ENCODE measurements at regions not wholly inside any gene's neighbourhood (a gene's known extent, or its start where the extent isn't known, plus 50 kb on each side); places are given as distances from the start of the nearest gene placed in this dataset.

DNA sequence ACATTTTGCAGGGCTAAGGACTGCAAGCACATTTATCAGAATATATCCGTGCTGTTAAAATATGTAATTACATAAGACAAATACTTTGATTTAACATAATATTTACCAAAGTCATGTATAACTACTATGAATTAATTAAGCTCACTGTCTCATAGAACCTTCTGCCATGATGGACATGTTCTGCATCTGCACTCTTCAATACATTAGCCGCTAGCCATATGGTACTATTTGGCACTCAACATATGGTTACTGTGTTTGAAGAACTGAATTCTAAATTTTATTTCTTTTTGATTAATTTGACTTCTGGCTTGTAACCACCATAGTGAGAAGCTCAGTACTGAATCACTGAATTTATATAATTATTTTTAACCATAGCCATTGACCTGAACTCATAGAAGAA lies 427.0 kb upstream of the TRAM1L1 start:
- H3K9me3 ChIP-seq: no peaks in the 10 kb centered on the region
- H3K4me3 ChIP-seq: no peak overlapping the region
- no peaks in the 10 kb centered on the region for H3K27me3 ChIP-seq
- DNase-seq: no peak
- no peaks in the 10 kb centered on the region for H3K36me3 ChIP-seq
- no peaks in the 10 kb centered on the region for H3K4me1 ChIP-seq
- H3K27ac ChIP-seq: no peak overlapping the region
- TF ChIP-seq, protein P1, sequence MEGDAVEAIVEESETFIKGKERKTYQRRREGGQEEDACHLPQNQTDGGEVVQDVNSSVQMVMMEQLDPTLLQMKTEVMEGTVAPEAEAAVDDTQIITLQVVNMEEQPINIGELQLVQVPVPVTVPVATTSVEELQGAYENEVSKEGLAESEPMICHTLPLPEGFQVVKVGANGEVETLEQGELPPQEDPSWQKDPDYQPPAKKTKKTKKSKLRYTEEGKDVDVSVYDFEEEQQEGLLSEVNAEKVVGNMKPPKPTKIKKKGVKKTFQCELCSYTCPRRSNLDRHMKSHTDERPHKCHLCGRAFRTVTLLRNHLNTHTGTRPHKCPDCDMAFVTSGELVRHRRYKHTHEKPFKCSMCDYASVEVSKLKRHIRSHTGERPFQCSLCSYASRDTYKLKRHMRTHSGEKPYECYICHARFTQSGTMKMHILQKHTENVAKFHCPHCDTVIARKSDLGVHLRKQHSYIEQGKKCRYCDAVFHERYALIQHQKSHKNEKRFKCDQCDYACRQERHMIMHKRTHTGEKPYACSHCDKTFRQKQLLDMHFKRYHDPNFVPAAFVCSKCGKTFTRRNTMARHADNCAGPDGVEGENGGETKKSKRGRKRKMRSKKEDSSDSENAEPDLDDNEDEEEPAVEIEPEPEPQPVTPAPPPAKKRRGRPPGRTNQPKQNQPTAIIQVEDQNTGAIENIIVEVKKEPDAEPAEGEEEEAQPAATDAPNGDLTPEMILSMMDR (IDR thresholded peaks at IDR 0.05): no peak
- TF ChIP-seq POLR2A (IDR thresholded peaks at IDR 0.05): no peak

- DNase-seq: no peak
- H3K4me1 ChIP-seq: no peaks in the 10 kb centered on the region
- no peak overlapping the region for H3K4me3 ChIP-seq
- no peaks in the 10 kb centered on the region for H3K27me3 ChIP-seq
- no peaks in the 10 kb centered on the region for H3K9me3 ChIP-seq
- TF ChIP-seq POLR2A (IDR thresholded peaks at IDR 0.05): no peak
- TF ChIP-seq, protein P1 (IDR thresholded peaks at IDR 0.05): no peak
- H3K36me3 ChIP-seq: no peaks in the 10 kb centered on the region
- no peak overlapping the region for H3K27ac ChIP-seq
These were observed 429.2 kb upstream of the TRAM1L1 start for GRCh38 chr4:117514391-117515175.

- no peak overlapping the region for H3K4me3 ChIP-seq
- no peak for TF ChIP-seq POLR2A (IDR thresholded peaks at IDR 0.05)
- TF ChIP-seq, protein P1 (IDR thresholded peaks at IDR 0.05): no peak
- no peak for DNase-seq
- H3K36me3 ChIP-seq: no peaks in the 10 kb centered on the region
- no peaks in the 10 kb centered on the region for H3K27me3 ChIP-seq
- no peaks in the 10 kb centered on the region for H3K9me3 ChIP-seq
- no peak overlapping the region for H3K27ac ChIP-seq
- H3K4me1 ChIP-seq: no peaks in the 10 kb centered on the region
These were observed 430.5 kb upstream of the TRAM1L1 start for GRCh38 chr4:117515921-117516320.

- no peak for DNase-seq
- Histone ChIP-seq H3K27me3 (no peaks in the 10 kb centered on the region), H3K4me1 (no peaks in the 10 kb centered on the region)
These were observed 442.2 kb upstream of the TRAM1L1 start for GRCh38 chr4:117527601-117528000.

GRCh38 chr4:117529401-117529800 lies 444.0 kb upstream of the TRAM1L1 start:
- H3K4me3 ChIP-seq: no peak overlapping the region
- H3K27ac ChIP-seq: no peak overlapping the region
- H3K27me3 ChIP-seq: no peaks in the 10 kb centered on the region
- no peak for DNase-seq
- no peaks in the 10 kb centered on the region for H3K36me3 ChIP-seq
- no peaks in the 10 kb centered on the region for H3K4me1 ChIP-seq
- H3K9me3 ChIP-seq: no peaks in the 10 kb centered on the region
- TF ChIP-seq, protein P1 (IDR thresholded peaks at IDR 0.05): no peak
- no peak for TF ChIP-seq POLR2A (IDR thresholded peaks at IDR 0.05)

More at GRCh38 chr4:117527601-117528000, 442.2 kb upstream of the TRAM1L1 start:
- H3K27ac ChIP-seq: no peak overlapping the region
- no peak overlapping the region for H3K4me3 ChIP-seq
- TF ChIP-seq, protein P1 (IDR thresholded peaks at IDR 0.05): no peak
- no peak for TF ChIP-seq POLR2A (IDR thresholded peaks at IDR 0.05)
- no peaks in the 10 kb centered on the region for H3K36me3 ChIP-seq
- no peaks in the 10 kb centered on the region for H3K9me3 ChIP-seq

Data from Peyer's patch (tissue), 4 donors.